Stromal cell of bone marrow (primary cell): ENCODE measurements at regions not wholly inside any gene's neighbourhood (a gene's known extent, or its start where the extent isn't known, plus 50 kb on each side); places are given as distances from the start of the nearest gene placed in this dataset.
"Not testable (repeated sequence)": the region's sequence is repeated elsewhere in the genome, so short reads cannot be mapped to it uniquely, and the experiment has no call there.

Source experiments
- DNase-seq: peaks from one replicate; pipeline ENCODE4 v3.0.0-alpha.2; 2012; ENCODE audit warnings: low read depth

- DNase-seq: no peak
Observed at GRCh38 chr1:70554341-70554740, 143.3 kb downstream of the CTH start.

- DNase-seq: no peak
Observed at GRCh38 chr1:70556541-70556940, 145.5 kb downstream of the CTH start.

- no peak for DNase-seq
Observed at GRCh38 chr1:70567167-70567566, 156.1 kb downstream of the CTH start.

- no peak for DNase-seq
Observed at GRCh38 chr1:70571191-70571590, 160.1 kb downstream of the CTH start.

GRCh38 chr1:70573317-70573843 lies 162.3 kb downstream of the CTH start:
- DNase-seq: no peak

- no peak for DNase-seq
Observed at GRCh38 chr1:70581661-70582060, 170.6 kb downstream of the CTH start.

- DNase-seq: no peak
Observed at GRCh38 chr1:70583522-70583921, 172.5 kb downstream of the CTH start.

- no peak for DNase-seq
Observed at GRCh38 chr1:70586046-70586445, 175.0 kb downstream of the CTH start.

- no peak for DNase-seq
Observed at GRCh38 chr1:70587872-70588366, 176.9 kb downstream of the CTH start.

- not testable (repeated sequence) for DNase-seq
Observed at GRCh38 chr1:70593551-70593950, 182.5 kb downstream of the CTH start.

- DNase-seq: no peak
Observed at GRCh38 chr1:70608815-70609214, 197.7 kb downstream of the CTH start.

- not testable (repeated sequence) for DNase-seq
Observed at GRCh38 chr1:70610164-70610563, 199.1 kb downstream of the CTH start.

GRCh38 chr1:70616946-70617345 lies 205.9 kb downstream of the CTH start:
- no peak for DNase-seq

- DNase-seq: no peak
Observed at GRCh38 chr1:70617728-70618127, 206.7 kb downstream of the CTH start.

GRCh38 chr1:70627910-70628309 lies 216.8 kb downstream of the CTH start:
- no peak for DNase-seq

- no peak for DNase-seq
Observed at GRCh38 chr1:70628973-70629372, 217.9 kb downstream of the CTH start.

- no peak for DNase-seq
Observed at GRCh38 chr1:70633004-70633403, 221.9 kb downstream of the CTH start.

- no peak for DNase-seq
Observed at GRCh38 chr1:70635868-70636267, 224.8 kb downstream of the CTH start.

GRCh38 chr1:70641868-70642267 lies 230.8 kb downstream of the CTH start:
- no peak for DNase-seq

- no peak for DNase-seq
Observed at GRCh38 chr1:70656361-70656760, 245.3 kb downstream of the CTH start.

- no peak for DNase-seq
Observed at GRCh38 chr1:70659891-70660290, 248.8 kb downstream of the CTH start.

GRCh38 chr1:70666381-70667140 lies 255.5 kb downstream of the CTH start:
- DNase-seq: no peak

GRCh38 chr1:70667494-70668170 lies 256.6 kb downstream of the CTH start:
- DNase-seq: no peak
